ENCODE measurements at regions not wholly inside any gene's neighbourhood (a gene's known extent, or its start where the extent isn't known, plus 50 kb on each side); places are given as distances from the start of the nearest gene placed in this dataset.

GRCh38 chr4:126007142-126007541 lies 692.4 kb downstream of the FAT4 start:
- DNase-seq (no peak), ATAC-seq (ENCODE audit: low FRiP score) (no peak)
- Histone ChIP-seq H3K4me1 (ENCODE audit: control insufficient read depth in 1 of 2, insufficient read depth in 2 of 2, low read length in 2 of 2) (no peaks in the 10 kb centered on the region), H3K9me3 (ENCODE audit: control insufficient read depth, low read length) (no peaks in the 10 kb centered on the region), H3K27ac (ENCODE audit: low read depth in 1 of 2, low read length in 2 of 2) (no peak overlapping the region), H3K27me3 (ENCODE audit: control insufficient read depth in 1 of 2, insufficient read depth in 2 of 2, low read length in 1 of 2) (no peaks in the 10 kb centered on the region), H3K36me3 (ENCODE audit: control insufficient read depth in 1 of 2, insufficient read depth in 2 of 2, low read length in 1 of 2) (no peaks in the 10 kb centered on the region), H3K4me3 (ENCODE audit: low read length in 2 of 2) (no peak overlapping the region)
- intact Hi-C loops (cut with DNase I): no loop called here
- WGBS, 2 donors: 95 to 96% methylated on average over 3 of the region's 3 CpGs

GRCh38 chr4:126012691-126013290 lies 698.0 kb downstream of the FAT4 start:
- H3K27me3 ChIP-seq (ENCODE audit: control insufficient read depth in 1 of 2, insufficient read depth in 2 of 2, low read length in 1 of 2): no peaks in the 10 kb centered on the region
- H3K4me3 ChIP-seq (ENCODE audit: low read length in 2 of 2): no peak overlapping the region
- ATAC-seq (ENCODE audit: low FRiP score) (no peak), DNase-seq (no peak)
- H3K4me1 ChIP-seq (ENCODE audit: control insufficient read depth in 1 of 2, insufficient read depth in 2 of 2, low read length in 2 of 2): no peaks in the 10 kb centered on the region
- 93 to 98% methylated on average over 3 of the region's 3 CpGs for WGBS, 2 donors
- H3K27ac ChIP-seq (ENCODE audit: low read depth in 1 of 2, low read length in 2 of 2): no peak overlapping the region
- intact Hi-C loops (cut with DNase I): no loop called here
- H3K36me3 ChIP-seq (ENCODE audit: control insufficient read depth in 1 of 2, insufficient read depth in 2 of 2, low read length in 1 of 2): no peaks in the 10 kb centered on the region
- no peaks in the 10 kb centered on the region for H3K9me3 ChIP-seq (ENCODE audit: control insufficient read depth, low read length)

- intact Hi-C loops (cut with DNase I): no loop called here
- ATAC-seq (ENCODE audit: low FRiP score): no peak
- WGBS, 2 donors: 78 to 90% methylated on average over 1 of the region's 1 CpG
- Histone ChIP-seq H3K9me3 (ENCODE audit: control insufficient read depth, low read length) (no peaks in the 10 kb centered on the region), H3K4me1 (ENCODE audit: control insufficient read depth in 1 of 2, insufficient read depth in 2 of 2, low read length in 2 of 2) (no peaks in the 10 kb centered on the region), H3K36me3 (ENCODE audit: control insufficient read depth in 1 of 2, insufficient read depth in 2 of 2, low read length in 1 of 2) (no peaks in the 10 kb centered on the region), H3K27ac (ENCODE audit: low read depth in 1 of 2, low read length in 2 of 2) (no peak overlapping the region), H3K4me3 (ENCODE audit: low read length in 2 of 2) (no peak overlapping the region), H3K27me3 (ENCODE audit: control insufficient read depth in 1 of 2, insufficient read depth in 2 of 2, low read length in 1 of 2) (no peaks in the 10 kb centered on the region)
- DNase-seq: no peak
Measured at GRCh38 chr4:126018274-126018673, 703.5 kb downstream of the FAT4 start.

GRCh38 chr4:126023896-126024295 lies 709.1 kb downstream of the FAT4 start:
- no peak for DNase-seq
- peaks cover 2% of the 10 kb centered on the region for H3K9me3 ChIP-seq (ENCODE audit: control insufficient read depth, low read length)
- no peak overlapping the region for H3K4me3 ChIP-seq (ENCODE audit: low read length in 2 of 2)
- no peak overlapping the region for H3K27ac ChIP-seq (ENCODE audit: low read depth in 1 of 2, low read length in 2 of 2)
- WGBS, 2 donors: 12 to 19% methylated on average over 3 of the region's 3 CpGs
- intact Hi-C loops (cut with DNase I): no loop called here
- H3K36me3 ChIP-seq (ENCODE audit: control insufficient read depth in 1 of 2, insufficient read depth in 2 of 2, low read length in 1 of 2): no peaks in the 10 kb centered on the region
- H3K4me1 ChIP-seq (ENCODE audit: control insufficient read depth in 1 of 2, insufficient read depth in 2 of 2, low read length in 2 of 2): no peaks in the 10 kb centered on the region
- H3K27me3 ChIP-seq (ENCODE audit: control insufficient read depth in 1 of 2, insufficient read depth in 2 of 2, low read length in 1 of 2): no peaks in the 10 kb centered on the region
- ATAC-seq (ENCODE audit: low FRiP score): no peak

GRCh38 chr4:126027601-126028000 lies 712.8 kb downstream of the FAT4 start:
- Histone ChIP-seq H3K9me3 (ENCODE audit: control insufficient read depth, low read length) (peaks cover 2% of the 10 kb centered on the region), H3K4me1 (ENCODE audit: control insufficient read depth in 1 of 2, insufficient read depth in 2 of 2, low read length in 2 of 2) (no peaks in the 10 kb centered on the region), H3K27me3 (ENCODE audit: control insufficient read depth in 1 of 2, insufficient read depth in 2 of 2, low read length in 1 of 2) (no peaks in the 10 kb centered on the region), H3K4me3 (ENCODE audit: low read length in 2 of 2) (no peak overlapping the region), H3K36me3 (ENCODE audit: control insufficient read depth in 1 of 2, insufficient read depth in 2 of 2, low read length in 1 of 2) (no peaks in the 10 kb centered on the region), H3K27ac (ENCODE audit: low read depth in 1 of 2, low read length in 2 of 2) (no peak overlapping the region)
- 11 to 24% methylated on average over 2 of the region's 2 CpGs for WGBS, 2 donors
- DNase-seq (no peak), ATAC-seq (ENCODE audit: low FRiP score) (no peak)
- intact Hi-C loops (cut with DNase I): no loop called here

GRCh38 chr4:126028876-126029275 lies 714.1 kb downstream of the FAT4 start:
- H3K27me3 ChIP-seq (ENCODE audit: control insufficient read depth in 1 of 2, insufficient read depth in 2 of 2, low read length in 1 of 2): no peaks in the 10 kb centered on the region
- H3K4me3 ChIP-seq (ENCODE audit: low read length in 2 of 2): no peak overlapping the region
- ATAC-seq (ENCODE audit: low FRiP score) (no peak), DNase-seq (no peak)
- no peaks in the 10 kb centered on the region for H3K36me3 ChIP-seq (ENCODE audit: control insufficient read depth in 1 of 2, insufficient read depth in 2 of 2, low read length in 1 of 2)
- peaks cover 2% of the 10 kb centered on the region for H3K9me3 ChIP-seq (ENCODE audit: control insufficient read depth, low read length)
- intact Hi-C loops (cut with DNase I): no loop called here
- no peak overlapping the region for H3K27ac ChIP-seq (ENCODE audit: low read depth in 1 of 2, low read length in 2 of 2)
- no peaks in the 10 kb centered on the region for H3K4me1 ChIP-seq (ENCODE audit: control insufficient read depth in 1 of 2, insufficient read depth in 2 of 2, low read length in 2 of 2)

- intact Hi-C loops (cut with DNase I): no loop called here
- 88 to 96% methylated on average over 2 of the region's 2 CpGs for WGBS, 2 donors
- Histone ChIP-seq H3K4me1 (ENCODE audit: control insufficient read depth in 1 of 2, insufficient read depth in 2 of 2, low read length in 2 of 2) (no peaks in the 10 kb centered on the region), H3K4me3 (ENCODE audit: low read length in 2 of 2) (no peak overlapping the region), H3K27ac (ENCODE audit: low read depth in 1 of 2, low read length in 2 of 2) (no peak overlapping the region), H3K9me3 (ENCODE audit: control insufficient read depth, low read length) (no peaks in the 10 kb centered on the region), H3K36me3 (ENCODE audit: control insufficient read depth in 1 of 2, insufficient read depth in 2 of 2, low read length in 1 of 2) (no peaks in the 10 kb centered on the region), H3K27me3 (ENCODE audit: control insufficient read depth in 1 of 2, insufficient read depth in 2 of 2, low read length in 1 of 2) (no peaks in the 10 kb centered on the region)
- no peak for ATAC-seq (ENCODE audit: low FRiP score)
- DNase-seq: no peak
Measured at GRCh38 chr4:126037231-126037630, 722.5 kb downstream of the FAT4 start.

GRCh38 chr4:126038502-126039144 lies 723.9 kb downstream of the FAT4 start:
- H3K4me1 ChIP-seq (ENCODE audit: control insufficient read depth in 1 of 2, insufficient read depth in 2 of 2, low read length in 2 of 2): no peaks in the 10 kb centered on the region
- H3K4me3 ChIP-seq (ENCODE audit: low read length in 2 of 2): no peak overlapping the region
- H3K27ac ChIP-seq (ENCODE audit: low read depth in 1 of 2, low read length in 2 of 2): no peak overlapping the region
- ATAC-seq (ENCODE audit: low FRiP score) (no peak), DNase-seq (no peak)
- H3K27me3 ChIP-seq (ENCODE audit: control insufficient read depth in 1 of 2, insufficient read depth in 2 of 2, low read length in 1 of 2): no peaks in the 10 kb centered on the region
- no peaks in the 10 kb centered on the region for H3K36me3 ChIP-seq (ENCODE audit: control insufficient read depth in 1 of 2, insufficient read depth in 2 of 2, low read length in 1 of 2)
- intact Hi-C loops (cut with DNase I): no loop called here
- WGBS, 2 donors: 2 to 4% methylated on average over 2 of the region's 2 CpGs
- no peaks in the 10 kb centered on the region for H3K9me3 ChIP-seq (ENCODE audit: control insufficient read depth, low read length)

GRCh38 chr4:126046081-126046614 lies 731.4 kb downstream of the FAT4 start:
- no peak for ATAC-seq (ENCODE audit: low FRiP score)
- DNase-seq: no peak
- intact Hi-C loops (cut with DNase I): no loop called here
- H3K9me3 ChIP-seq (ENCODE audit: control insufficient read depth, low read length): peaks cover 1% of the 10 kb centered on the region
- H3K27me3 ChIP-seq (ENCODE audit: control insufficient read depth in 1 of 2, insufficient read depth in 2 of 2, low read length in 1 of 2): no peaks in the 10 kb centered on the region
- no peaks in the 10 kb centered on the region for H3K4me1 ChIP-seq (ENCODE audit: control insufficient read depth in 1 of 2, insufficient read depth in 2 of 2, low read length in 2 of 2)
- no peak overlapping the region for H3K4me3 ChIP-seq (ENCODE audit: low read length in 2 of 2)
- no peaks in the 10 kb centered on the region for H3K36me3 ChIP-seq (ENCODE audit: control insufficient read depth in 1 of 2, insufficient read depth in 2 of 2, low read length in 1 of 2)
- no peak overlapping the region for H3K27ac ChIP-seq (ENCODE audit: low read depth in 1 of 2, low read length in 2 of 2)
- WGBS, 2 donors: 42 to 67% methylated on average over 2 of the region's 2 CpGs
